ENCODE measurements at regions not wholly inside any gene's neighbourhood (a gene's known extent, or its start where the extent isn't known, plus 50 kb on each side); places are given as distances from the start of the nearest gene placed in this dataset.
"Not testable (repeated sequence)": the region's sequence is repeated elsewhere in the genome, so short reads cannot be mapped to it uniquely, and the experiment has no call there.

- H3K4me3 ChIP-seq, result no peak overlapping the region
- H3K9me3 ChIP-seq, result no peaks in the 10 kb centered on the region
- H3K27ac ChIP-seq, result no peak overlapping the region
- no peaks in the 10 kb centered on the region for H3K4me1 ChIP-seq
- no peaks in the 10 kb centered on the region for H3K27me3 ChIP-seq (ENCODE audit: low read depth)
- ATAC-seq (peak; percentile 88 to 91), DNase-seq (peak; percentile 61)
- peak; percentile 74 for TF ChIP-seq CTCF (IDR thresholded peaks at IDR 0.05)
- intact Hi-C loops (cut with DNase I), result no loop called here
- peaks cover 8% of the 10 kb centered on the region for H3K36me3 ChIP-seq
Measured at GRCh38 chr7:65722361-65722792, 150.5 kb upstream of the VKORC1L1 start.

- DNase-seq; H3K36me3 ChIP-seq; H3K27me3 ChIP-seq (ENCODE audit: low read depth); ATAC-seq; intact Hi-C loops (cut with DNase I); H3K4me3 ChIP-seq; H3K27ac ChIP-seq; H3K4me1 ChIP-seq; H3K9me3 ChIP-seq: not testable (repeated sequence)
Measured at GRCh38 chr7:65727182-65727581, 145.7 kb upstream of the VKORC1L1 start.

GRCh38 chr7:65731129-65731528 is 141.7 kb upstream of the VKORC1L1 start:
- no peak for DNase-seq
- H3K27ac ChIP-seq, result no peak overlapping the region
- no peaks in the 10 kb centered on the region for H3K9me3 ChIP-seq
- no peak for TF ChIP-seq CTCF (IDR thresholded peaks at IDR 0.05)
- peak overlapping the region; percentile 51 for H3K4me3 ChIP-seq
- intact Hi-C loops (cut with DNase I), result no loop called here
- H3K36me3 ChIP-seq, result peaks cover 15% of the 10 kb centered on the region
- H3K27me3 ChIP-seq (ENCODE audit: low read depth), result no peaks in the 10 kb centered on the region
- ATAC-seq, result peak in 1 of 2 donors; percentile 16
- H3K4me1 ChIP-seq, result no peaks in the 10 kb centered on the region

GRCh38 chr7:65731562-65732035 is 141.3 kb upstream of the VKORC1L1 start:
- Histone ChIP-seq H3K4me3 (peak overlapping the region; percentile 51), H3K9me3 (no peaks in the 10 kb centered on the region), H3K27me3 (ENCODE audit: low read depth) (no peaks in the 10 kb centered on the region), H3K4me1 (no peaks in the 10 kb centered on the region), H3K36me3 (peaks cover 11% of the 10 kb centered on the region), H3K27ac (no peak overlapping the region)
- intact Hi-C loops (cut with DNase I), result no loop called here
- peak; percentile 92 to 93 for ATAC-seq
- peak; percentile 26 for TF ChIP-seq CTCF (IDR thresholded peaks at IDR 0.05)
- peak; percentile 64 for DNase-seq

GRCh38 chr7:65744406-65744805 is 128.5 kb upstream of the VKORC1L1 start:
- H3K4me1 ChIP-seq, result peaks cover 14% of the 10 kb centered on the region
- no peak for ATAC-seq
- no peak overlapping the region for H3K27ac ChIP-seq
- H3K9me3 ChIP-seq, result no peaks in the 10 kb centered on the region
- no peak for TF ChIP-seq CTCF (IDR thresholded peaks at IDR 0.05)
- no peak overlapping the region for H3K4me3 ChIP-seq
- H3K27me3 ChIP-seq (ENCODE audit: low read depth), result no peaks in the 10 kb centered on the region
- no peak for DNase-seq
- intact Hi-C loops (cut with DNase I), result no loop called here
- peaks cover 16% of the 10 kb centered on the region for H3K36me3 ChIP-seq

- DNase-seq (no peak), ATAC-seq (no peak)
- intact Hi-C loops (cut with DNase I), result no loop called here
- Histone ChIP-seq H3K27ac (peak overlapping the region; percentile 4), H3K4me1 (peaks cover 25% of the 10 kb centered on the region), H3K36me3 (no peaks in the 10 kb centered on the region), H3K27me3 (ENCODE audit: low read depth) (no peaks in the 10 kb centered on the region), H3K4me3 (no peak overlapping the region), H3K9me3 (no peaks in the 10 kb centered on the region)
- TF ChIP-seq CTCF (IDR thresholded peaks at IDR 0.05), result no peak
Measured at GRCh38 chr7:65746398-65746669, 126.5 kb upstream of the VKORC1L1 start.

Measured in lower lobe of right lung (tissue), 2 donors.